MCF 10A (cell line): ENCODE measurements at regions not wholly inside any gene's neighbourhood (a gene's known extent, or its start where the extent isn't known, plus 50 kb on each side); places are given as distances from the start of the nearest gene placed in this dataset.

Source experiments
- BruUV-seq: library from RNA; stranded (reverse); fragments of 400-500 nt; replicated peaks from 2 replicates; lab custom pipeline; 2021; lab: Mats Ljungman, UMichigan
- CTCF ChIA-PET: fragments of 300-600 bp; sonication (Branson Sonifier 250); formaldehyde crosslinking; extraction: SDS; loops from one replicate; lab custom pipeline; 2021; ENCODE audit warnings: antibody characterized with exemption, inconsistent platforms; lab: Yijun Ruan, JAX
- POLR2A ChIA-PET: fragments of 300-600, 350-650 bp; sonication (Branson Sonifier 250); formaldehyde crosslinking; extraction: SDS; loops from one replicate; lab custom pipeline; 2020; ENCODE audit warnings: antibody characterized with exemption, inconsistent platforms; lab: Yijun Ruan, JAX
- DNase-seq: peaks from one replicate; pipeline ENCODE4 v3.0.0-alpha.2; 2018; ENCODE audit not compliant: unreplicated experiment
- H3K27ac Mint-ChIP-seq: one replicate; pipeline ENCODE4 v1.8.0; 2022; ENCODE audit warnings: mild to moderate bottlenecking, low read depth, mixed read lengths; ENCODE audit not compliant: unreplicated experiment
- H3K27me3 Mint-ChIP-seq: one replicate; pipeline ENCODE4 v1.8.0; 2022; ENCODE audit warnings: mixed read lengths; ENCODE audit not compliant: insufficient read depth, unreplicated experiment
- H3K36me3 Mint-ChIP-seq: one replicate; pipeline ENCODE4 v1.8.0; 2022; ENCODE audit warnings: mild to moderate bottlenecking, moderate library complexity, mixed read lengths; ENCODE audit not compliant: insufficient read depth, unreplicated experiment
- H3K4me1 Mint-ChIP-seq: one replicate; pipeline ENCODE4 v1.8.0; 2022; ENCODE audit warnings: mixed read lengths; ENCODE audit not compliant: insufficient read depth, unreplicated experiment
- H3K4me3 Mint-ChIP-seq: one replicate; pipeline ENCODE4 v1.8.0; 2022; ENCODE audit warnings: mild to moderate bottlenecking, moderate library complexity, mixed read lengths; ENCODE audit not compliant: unreplicated experiment
- H3K9me3 Mint-ChIP-seq: one replicate; pipeline ENCODE4 v1.8.0; 2022; ENCODE audit warnings: mixed read lengths; ENCODE audit not compliant: unreplicated experiment
- CTCF ChIP-seq: fragments of 200-600 bp; IDR thresholded peaks from one replicate; pipeline ENCODE4 v1.8.0; 2022; ENCODE audit warnings: antibody characterized with exemption, mild to moderate bottlenecking; ENCODE audit not compliant: unreplicated experiment
- intact Hi-C: fragments of 100-400 bp; cut with micrococcal nuclease; formaldehyde crosslinking; loops from 2 replicates; pipeline ENCODE4 v1.14.1; 2022

GRCh38 chr3:95453242-95453641 is 1361.2 kb upstream of the EPHA6 start:
- intact Hi-C loops, result no loop called here
- TF ChIP-seq CTCF, result no peak
- Mint-ChIP-seq H3K4me1 (no peaks in the 10 kb centered on the region), H3K9me3 (no peaks in the 10 kb centered on the region), H3K27me3 (peaks cover 77% of the 10 kb centered on the region), H3K4me3 (no peak overlapping the region), H3K36me3 (no peaks in the 10 kb centered on the region), H3K27ac (no peak overlapping the region)
- CTCF ChIA-PET, result no interaction called here
- BruUV-seq, result no TSS peak
- no peak for DNase-seq
- POLR2A ChIA-PET, result no interaction called here

GRCh38 chr3:95456835-95457234 is 1357.6 kb upstream of the EPHA6 start:
- H3K27me3 Mint-ChIP-seq, result peaks cover 75% of the 10 kb centered on the region
- no peaks in the 10 kb centered on the region for H3K36me3 Mint-ChIP-seq
- H3K27ac Mint-ChIP-seq, result no peak overlapping the region
- no peaks in the 10 kb centered on the region for H3K9me3 Mint-ChIP-seq
- no peak overlapping the region for H3K4me3 Mint-ChIP-seq
- DNase-seq, result no peak
- intact Hi-C loops, result no loop called here
- CTCF ChIA-PET, result no interaction called here
- BruUV-seq, result no TSS peak
- POLR2A ChIA-PET, result no interaction called here
- TF ChIP-seq CTCF, result no peak
- no peaks in the 10 kb centered on the region for H3K4me1 Mint-ChIP-seq

GRCh38 chr3:95459706-95460105 is 1354.7 kb upstream of the EPHA6 start:
- BruUV-seq, result no TSS peak
- POLR2A ChIA-PET, result no interaction called here
- TF ChIP-seq CTCF, result no peak
- Mint-ChIP-seq H3K36me3 (no peaks in the 10 kb centered on the region), H3K4me1 (no peaks in the 10 kb centered on the region), H3K4me3 (no peak overlapping the region), H3K9me3 (no peaks in the 10 kb centered on the region), H3K27me3 (peaks cover 76% of the 10 kb centered on the region), H3K27ac (no peak overlapping the region)
- DNase-seq, result no peak
- CTCF ChIA-PET, result no interaction called here
- intact Hi-C loops, result no loop called here

GRCh38 chr3:95460274-95460673 is 1354.1 kb upstream of the EPHA6 start:
- H3K36me3 Mint-ChIP-seq, result no peaks in the 10 kb centered on the region
- ChIA-PET POLR2A (no interaction called here), CTCF (no interaction called here)
- peaks cover 82% of the 10 kb centered on the region for H3K27me3 Mint-ChIP-seq
- no peak for DNase-seq
- H3K4me1 Mint-ChIP-seq, result no peaks in the 10 kb centered on the region
- H3K9me3 Mint-ChIP-seq, result no peaks in the 10 kb centered on the region
- no peak overlapping the region for H3K4me3 Mint-ChIP-seq
- intact Hi-C loops, result no loop called here
- no TSS peak for BruUV-seq
- H3K27ac Mint-ChIP-seq, result no peak overlapping the region
- TF ChIP-seq CTCF, result no peak
